DMS153 treated with DMSO at 0.1 percent for 48 hours (cell line): ENCODE measurements at regions not wholly inside any gene's neighbourhood (a gene's known extent, or its start where the extent isn't known, plus 50 kb on each side); places are given as distances from the start of the nearest gene placed in this dataset.
"Not testable (repeated sequence)": the region's sequence is repeated elsewhere in the genome, so short reads cannot be mapped to it uniquely, and the experiment has no call there.

Experiments
- DNase-seq: peaks from one replicate; lab custom pipeline; 2025; ENCODE audit not compliant: unreplicated experiment; lab: John Stamatoyannopoulos, UW

DNA sequence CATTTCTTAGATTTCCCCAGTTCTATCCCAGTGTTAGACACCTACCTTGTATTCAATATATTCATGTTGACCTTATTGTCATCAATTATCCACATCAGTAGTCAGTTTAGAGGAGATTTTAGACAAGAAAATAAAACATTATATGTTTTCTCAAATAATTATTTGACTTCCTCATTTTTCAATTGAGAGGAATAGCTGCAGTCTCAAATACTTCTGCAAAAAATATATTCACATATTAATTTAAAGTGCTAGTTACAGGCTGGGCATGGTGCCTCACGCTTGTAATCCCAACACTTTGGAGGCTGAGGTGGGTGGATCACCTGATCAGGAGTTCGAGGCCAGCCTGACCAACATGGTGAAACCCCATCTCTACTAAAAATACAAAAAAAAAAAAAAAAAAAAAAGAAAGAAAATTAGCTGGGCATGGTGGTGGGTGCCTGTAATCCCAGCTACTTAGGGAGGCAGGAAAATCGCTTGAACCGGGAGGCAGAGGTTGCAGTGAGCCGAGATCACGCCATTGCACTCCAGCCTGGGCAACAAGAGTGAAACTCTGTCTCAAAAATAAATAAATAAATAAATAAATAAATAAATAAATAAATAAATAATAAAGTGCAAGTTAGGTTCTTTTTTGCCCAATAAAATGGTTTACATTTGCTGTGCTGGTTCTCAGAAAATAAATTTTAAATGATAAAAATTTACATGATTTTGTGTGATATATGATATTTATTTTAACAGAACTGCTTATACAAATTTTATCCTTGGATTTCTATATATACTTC lies 565.3 kb upstream of the GOLIM4 start:
- not testable (repeated sequence) for DNase-seq

DNA sequence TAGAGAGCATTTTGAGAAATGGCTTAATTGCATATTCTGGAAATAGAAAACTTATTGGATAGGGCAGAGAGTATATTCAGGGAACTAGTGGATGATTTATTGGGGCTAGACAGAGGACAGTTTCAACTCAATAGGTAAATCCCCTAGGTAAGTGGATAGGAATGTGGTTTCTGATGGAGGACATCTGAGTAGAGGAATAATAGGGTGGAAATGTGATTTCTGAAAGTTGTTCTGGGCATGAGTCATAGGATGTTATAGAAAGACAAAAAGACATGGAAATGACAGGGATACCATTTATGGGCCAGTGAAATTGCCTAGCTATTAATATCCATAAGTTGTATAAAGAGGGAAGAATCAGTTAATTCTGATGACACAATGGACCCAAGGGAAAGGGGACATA lies 563.3 kb upstream of the GOLIM4 start:
- no peak for DNase-seq

DNA sequence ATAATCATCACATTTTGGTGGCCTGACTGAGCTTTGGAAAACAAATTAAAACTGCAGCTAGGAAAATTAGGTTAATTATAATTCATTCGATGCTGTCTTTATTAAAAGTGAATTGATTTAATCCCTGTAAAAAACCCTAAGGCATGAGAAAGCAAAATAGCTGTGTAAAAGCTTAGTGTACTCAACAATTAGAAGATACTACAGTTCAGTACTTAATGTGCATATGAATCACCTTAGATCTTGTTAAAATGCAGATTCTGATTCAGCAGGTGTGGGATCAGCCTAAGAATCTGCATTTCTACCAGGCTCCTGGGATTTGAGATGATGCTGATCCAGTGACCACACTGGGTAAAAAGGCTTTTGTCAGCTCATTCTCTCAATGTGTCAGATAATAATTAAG lies 559.9 kb upstream of the GOLIM4 start:
- no peak for DNase-seq

DNA sequence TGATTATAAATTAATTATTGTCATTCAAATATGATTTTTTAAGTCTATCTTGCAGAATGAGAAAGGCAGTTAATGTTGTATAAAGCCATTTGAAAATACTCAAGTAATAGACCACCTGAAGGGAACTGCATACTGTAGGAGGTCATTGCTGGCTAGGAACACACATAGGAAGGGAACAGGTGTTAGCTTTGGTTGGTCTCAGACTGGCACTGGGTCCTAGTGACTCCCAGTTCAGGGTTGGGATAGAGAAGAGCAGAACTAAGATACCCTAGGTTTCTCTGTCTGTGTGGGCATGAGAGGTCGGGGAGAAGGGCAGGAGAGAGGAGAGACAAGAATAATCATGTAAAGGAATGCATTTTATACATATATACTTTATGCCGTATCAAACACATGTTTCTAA lies 559.0 kb upstream of the GOLIM4 start:
- no peak for DNase-seq

DNA sequence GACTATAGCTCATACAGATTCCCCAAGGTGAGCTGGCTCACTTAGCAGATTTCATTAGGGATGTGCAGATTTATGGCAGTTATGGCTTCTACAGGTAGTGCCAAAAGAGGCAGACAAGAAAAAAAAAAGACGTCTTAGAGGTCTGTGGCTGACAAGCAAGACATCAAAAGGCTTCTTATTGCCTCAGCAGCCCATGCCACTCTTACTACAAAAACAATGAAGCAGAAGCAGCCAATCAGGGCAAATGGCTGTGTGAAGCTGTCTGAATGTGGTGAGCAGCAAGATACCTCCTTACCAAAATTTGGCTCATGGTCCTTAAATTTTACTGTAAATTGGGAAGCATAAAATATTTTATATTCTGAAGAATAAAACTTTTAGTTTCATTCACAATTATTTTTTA lies 557.5 kb upstream of the GOLIM4 start:
- no peak for DNase-seq

DNA sequence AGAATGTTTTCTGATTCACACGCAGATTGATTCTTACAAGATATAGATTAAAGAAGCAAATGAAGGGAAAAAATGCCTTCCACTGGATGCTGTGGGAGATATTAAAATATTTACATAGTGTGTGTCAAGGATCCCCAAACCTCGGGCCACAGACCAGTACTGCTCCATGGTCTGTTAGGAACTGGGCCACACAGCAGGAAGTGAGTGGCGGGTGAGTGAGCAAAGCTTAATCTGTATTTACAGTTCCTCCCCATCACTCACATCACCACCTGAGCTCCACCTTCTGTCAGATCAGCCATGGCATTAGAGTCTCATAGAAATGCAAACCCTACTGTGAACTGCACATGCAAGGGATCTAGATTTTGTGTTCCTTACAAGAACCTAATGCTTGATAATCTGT lies 552.6 kb upstream of the GOLIM4 start:
- no peak for DNase-seq

DNA sequence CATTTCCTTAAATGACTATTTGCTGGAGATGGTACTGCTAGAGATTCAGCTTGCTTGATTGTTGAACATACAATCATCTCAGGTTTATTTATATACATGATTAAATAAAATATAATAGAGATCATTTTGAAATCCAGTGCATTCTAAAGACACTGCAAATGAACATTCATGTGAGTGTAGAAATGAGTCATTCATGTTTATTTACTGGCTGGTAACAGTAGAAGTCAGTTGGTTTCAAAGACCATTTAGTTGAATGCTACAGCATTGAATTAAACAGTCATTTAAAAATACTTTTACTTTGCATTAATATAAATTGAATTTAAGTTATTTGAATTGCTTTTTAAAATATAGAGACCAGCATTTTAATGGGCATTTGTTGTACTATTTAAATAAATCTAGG lies 551.9 kb upstream of the GOLIM4 start:
- no peak for DNase-seq

DNA sequence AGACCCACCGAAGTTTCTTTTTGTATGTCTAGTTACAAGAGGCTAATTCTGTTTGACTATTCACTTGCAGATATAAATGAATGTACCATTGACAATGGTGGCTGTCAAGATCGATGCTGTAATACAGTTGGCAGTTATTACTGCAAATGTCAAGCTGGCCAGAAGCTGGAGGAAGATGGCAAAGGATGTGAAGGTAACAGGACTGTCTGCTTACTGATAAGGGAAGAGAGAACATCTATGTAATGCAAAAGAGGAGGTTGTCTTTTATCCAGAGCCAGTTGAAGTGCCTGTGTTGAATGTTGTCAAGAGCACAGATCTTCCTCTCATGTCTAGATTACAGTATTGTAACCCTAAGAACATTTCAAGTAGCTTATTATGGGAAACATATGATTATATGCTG lies 549.5 kb upstream of the GOLIM4 start:
- DNase-seq = no peak

DNA sequence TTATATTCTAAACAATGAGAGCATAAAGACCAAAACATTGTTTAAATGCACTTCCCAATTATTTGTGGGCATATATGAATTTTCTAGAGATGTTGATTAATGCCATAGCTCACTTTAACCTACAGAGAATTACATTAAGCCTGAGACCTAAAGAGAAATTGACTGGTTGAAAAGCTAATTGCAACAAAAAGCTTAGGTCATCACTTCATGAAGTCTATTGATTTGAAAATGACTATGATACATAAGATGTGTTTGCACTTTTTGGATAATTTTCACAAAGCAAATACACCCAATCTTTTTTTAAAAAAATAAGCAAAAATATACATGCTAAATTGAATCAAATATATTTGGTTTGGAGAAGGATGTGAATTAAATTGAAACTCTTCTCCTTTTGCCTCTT lies 532.8 kb upstream of the GOLIM4 start:
- no peak for DNase-seq

DNA sequence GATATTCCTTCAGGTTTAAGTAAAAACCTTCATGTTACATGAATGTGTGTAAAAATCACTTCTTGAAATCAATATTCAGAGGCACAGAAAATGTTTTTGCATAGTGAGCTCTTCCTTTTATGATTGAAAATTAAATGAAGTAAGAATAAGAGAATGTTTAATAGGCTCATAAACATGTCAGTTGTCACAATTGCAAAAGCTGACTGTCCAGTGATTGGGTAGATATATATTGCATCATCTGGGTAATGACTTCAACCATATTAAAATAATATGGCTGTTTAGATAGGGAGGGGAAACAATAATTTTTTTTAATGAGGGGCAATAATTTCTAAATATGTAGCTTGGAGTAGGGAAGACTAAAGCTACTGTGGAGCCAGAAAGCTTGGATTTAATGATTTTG lies 529.8 kb upstream of the GOLIM4 start:
- DNase-seq = no peak

DNA sequence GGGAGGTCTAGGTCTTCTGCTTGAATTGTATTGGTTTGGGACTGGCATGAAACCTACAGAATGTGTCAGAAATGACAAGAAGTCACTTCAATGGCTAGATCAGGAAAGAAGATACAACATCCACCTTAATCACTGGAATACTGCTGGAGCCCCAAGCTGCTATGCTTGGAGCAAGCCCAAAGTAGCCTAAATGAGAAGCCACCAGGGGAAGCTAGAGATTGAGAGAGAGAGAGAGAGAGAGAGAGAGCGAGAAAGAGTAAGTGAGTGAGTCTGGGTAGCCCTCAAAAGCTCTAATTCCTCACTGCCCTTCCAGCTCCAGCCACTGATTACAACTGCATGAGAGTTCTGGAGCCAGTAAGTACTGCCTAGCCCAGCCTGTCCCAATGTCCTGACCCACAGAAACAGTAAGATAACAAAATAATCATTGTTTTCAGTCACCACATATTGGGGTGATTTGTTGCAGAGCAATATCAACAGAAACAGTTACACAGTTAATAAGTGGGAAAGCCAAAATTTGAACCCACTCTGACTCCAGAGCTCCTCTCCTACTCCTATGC lies 529.2 kb upstream of the GOLIM4 start:
- DNase-seq = no peak

DNA sequence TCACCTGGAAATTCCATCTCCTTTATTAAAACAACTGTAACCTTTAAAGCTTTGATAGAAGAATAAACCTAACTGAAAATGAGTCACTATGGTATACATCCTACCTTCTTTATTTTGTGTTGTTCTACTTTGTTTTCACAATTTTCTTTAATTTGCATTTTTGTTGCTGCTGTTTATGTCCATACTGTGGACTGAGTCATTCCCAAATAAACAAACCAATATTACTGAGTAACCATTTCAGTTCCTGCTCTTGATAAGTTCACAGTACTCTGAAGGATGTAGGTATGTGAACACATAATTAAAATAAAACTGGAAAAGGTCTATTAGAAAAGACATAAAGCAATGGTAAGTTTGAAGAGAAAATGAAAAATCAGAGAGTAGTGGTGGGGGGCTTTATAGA lies 528.5 kb upstream of the GOLIM4 start:
- no peak for DNase-seq

DNA sequence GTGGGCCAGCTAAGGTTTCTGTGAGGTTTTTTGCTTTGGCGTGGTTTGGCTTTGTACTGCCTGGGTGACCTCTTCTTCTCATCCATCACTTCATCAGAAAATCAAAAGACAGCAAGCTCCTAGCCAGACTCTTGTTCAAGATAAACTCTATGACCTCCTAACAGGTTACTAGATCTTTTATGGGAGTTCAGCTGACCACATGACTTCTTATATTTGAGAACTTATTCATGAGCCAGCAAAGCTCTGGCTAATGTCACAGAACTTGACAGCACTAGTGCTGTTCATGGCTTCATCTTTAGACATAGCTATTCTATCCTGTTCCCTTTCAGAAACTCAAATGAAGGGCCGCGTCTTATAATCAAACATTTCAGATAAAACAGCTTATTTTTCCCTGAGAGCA lies 527.1 kb upstream of the GOLIM4 start:
- DNase-seq = no peak

DNA sequence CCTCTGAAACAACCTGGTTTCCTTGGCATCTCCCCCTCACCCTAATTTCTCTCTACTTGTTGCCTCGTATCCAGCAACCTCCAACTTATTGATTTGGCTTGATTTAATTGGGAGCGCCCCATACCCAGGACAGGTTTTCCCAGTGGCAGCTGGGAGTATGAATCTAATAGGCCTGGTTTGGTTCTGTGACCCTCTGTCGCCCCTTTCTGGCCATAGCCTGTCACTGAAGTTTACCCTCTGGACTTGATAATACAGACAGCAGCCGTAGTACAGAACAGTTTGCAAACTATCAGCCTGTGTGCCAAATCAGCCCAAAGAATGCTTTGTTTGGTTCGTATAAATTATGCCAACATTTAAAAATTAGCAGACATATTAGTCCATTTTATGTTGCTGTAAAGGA lies 525.1 kb upstream of the GOLIM4 start:
- DNase-seq = peak; percentile 19

DNA sequence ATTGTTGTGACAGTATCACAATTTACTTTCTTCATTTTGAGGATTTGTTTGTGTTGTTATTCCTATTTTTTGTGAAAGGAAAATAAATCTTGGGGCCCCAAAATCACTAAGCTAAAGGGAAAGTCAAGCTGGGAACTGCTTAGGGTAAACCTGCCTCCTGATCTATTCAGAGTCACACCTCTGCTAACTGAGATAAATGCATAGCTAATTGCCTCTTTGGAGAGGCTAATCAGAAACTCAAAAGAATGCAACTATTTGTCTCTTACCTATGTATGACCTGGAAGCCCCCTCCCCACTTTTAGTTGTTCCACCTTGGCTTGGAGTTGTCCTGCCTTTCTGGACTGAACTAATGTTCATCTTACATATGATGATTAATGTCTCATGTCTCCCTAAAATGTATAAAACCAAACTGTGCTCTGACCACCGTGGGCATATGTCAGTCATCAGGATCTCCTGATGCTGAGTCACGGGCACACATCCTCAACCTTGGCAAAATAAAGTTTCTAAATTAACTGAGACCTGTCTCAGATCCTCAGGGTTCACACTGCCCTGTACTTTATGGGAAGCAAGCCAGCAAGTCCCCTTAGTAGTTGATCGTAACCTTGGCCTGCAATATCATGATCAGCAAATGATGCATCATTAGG lies 523.2 kb upstream of the GOLIM4 start:
- no peak for DNase-seq

DNA sequence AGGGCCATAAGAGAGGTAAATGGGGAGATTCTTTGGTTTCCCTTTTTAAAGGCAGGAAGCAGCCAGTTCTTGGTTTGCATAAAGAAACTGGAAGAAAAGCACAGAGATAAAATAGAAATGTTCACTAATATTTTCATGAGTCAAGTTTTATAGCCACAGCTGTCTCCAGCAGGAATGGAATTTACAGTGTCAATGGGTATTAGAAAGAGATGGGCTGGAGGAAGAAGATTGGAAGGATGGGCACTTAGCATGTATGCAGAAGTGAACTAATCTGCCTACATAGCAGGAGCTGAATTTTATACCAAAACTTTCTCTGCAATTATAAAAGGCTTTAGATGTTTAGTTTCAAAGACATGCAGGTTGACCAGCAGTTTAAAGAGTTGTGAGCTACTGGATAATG lies 521.9 kb upstream of the GOLIM4 start:
- no peak for DNase-seq

DNA sequence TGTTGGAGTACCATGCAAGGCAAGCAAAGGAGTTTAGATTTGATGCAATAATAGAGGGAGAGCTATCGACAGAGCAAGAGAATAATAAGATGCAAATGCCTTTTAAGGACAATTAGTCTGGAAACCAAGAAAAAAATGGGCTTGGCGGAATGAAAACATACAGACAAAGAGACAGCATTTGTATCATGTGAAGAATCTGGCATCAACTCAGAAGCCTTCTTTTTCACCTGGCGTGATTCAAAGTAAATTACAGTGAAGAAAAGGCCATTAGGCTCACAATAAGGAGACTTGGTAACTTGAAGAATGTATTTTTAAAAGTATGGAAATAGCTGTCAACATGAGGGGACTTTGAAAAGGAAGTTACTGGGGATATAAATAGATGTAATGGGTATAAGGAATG lies 521.2 kb upstream of the GOLIM4 start:
- no peak for DNase-seq

DNA sequence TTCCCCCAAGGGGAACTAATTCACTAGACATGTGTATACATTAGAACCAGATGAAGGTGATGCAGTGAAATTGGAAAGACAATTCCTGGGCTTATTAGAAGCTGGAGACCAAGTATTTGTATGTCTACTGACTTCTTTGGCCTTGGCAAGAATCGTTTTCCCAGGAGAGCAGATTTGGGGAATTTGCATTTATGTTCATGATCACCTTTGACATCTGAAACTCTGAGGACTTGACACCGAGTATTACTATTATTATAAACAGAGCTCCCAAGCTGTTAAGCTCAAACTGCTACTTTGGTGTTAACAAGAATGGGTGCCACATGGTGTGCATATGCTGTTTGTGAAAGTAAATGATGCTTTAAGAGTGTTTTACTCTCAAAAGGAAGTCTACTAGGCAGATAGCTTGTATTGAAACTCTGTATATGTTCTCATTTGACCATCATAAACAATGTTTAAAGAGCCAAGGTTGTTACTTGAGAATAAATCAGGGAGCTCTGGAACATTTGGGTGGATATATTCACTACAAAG lies 519.8 kb upstream of the GOLIM4 start:
- no peak for DNase-seq

DNA sequence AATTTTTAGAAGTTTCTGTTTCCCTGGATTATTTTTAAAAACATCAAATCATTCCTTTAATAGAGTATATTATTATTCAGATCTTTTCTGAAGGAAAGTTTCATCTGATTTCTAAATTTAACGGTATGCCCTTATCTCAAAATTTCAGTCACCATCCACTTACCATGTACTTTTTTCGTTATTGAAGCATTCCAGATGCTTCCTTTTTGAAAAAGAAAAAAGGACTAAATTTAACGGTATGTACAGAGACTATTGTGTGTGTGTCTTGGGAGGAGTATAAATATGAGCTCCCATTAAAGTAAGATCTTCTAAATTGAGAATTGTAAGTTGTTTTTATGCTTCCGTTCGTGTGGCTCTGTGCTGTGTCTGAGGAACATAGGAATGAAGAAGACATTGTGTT lies 517.4 kb upstream of the GOLIM4 start:
- DNase-seq = no peak

DNA sequence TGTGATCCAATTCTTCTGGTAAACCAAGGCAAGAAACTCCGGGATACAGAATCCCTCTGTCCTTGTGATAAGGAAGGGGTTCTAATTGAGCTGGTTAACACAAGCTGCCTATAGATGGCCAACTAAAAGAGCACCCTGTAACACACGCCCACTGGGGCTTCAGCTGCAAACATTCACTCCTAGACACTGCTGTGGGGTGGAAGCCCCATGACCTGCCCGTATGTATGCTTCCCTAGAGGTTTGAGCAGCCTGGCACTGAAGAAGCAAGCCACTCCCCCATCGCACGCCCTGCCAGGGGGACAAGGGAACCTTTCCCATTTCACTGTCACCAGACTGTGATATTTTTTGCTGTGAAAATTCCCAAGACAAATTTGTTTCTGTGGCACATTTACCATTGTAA lies 516.9 kb upstream of the GOLIM4 start:
- no peak for DNase-seq

DNA sequence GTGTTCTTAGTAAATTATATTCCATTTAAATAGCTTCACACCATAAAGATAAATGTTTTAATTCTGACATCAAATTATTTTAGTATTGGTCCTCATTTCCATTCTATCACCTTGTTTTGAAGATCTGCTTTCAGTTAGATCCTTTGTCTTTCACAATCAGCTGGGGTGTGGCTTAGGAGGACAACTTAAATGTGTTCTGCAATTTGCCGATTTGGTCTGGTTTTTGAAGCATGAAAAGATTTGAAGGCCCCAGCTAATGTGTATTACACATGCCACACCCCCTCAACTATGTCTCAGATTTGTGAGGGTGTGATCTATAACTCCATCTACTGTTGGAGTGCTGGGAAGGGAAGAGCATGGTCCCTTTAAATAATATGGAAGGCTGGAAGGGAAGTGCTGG lies 516.1 kb upstream of the GOLIM4 start:
- no peak for DNase-seq

DNA sequence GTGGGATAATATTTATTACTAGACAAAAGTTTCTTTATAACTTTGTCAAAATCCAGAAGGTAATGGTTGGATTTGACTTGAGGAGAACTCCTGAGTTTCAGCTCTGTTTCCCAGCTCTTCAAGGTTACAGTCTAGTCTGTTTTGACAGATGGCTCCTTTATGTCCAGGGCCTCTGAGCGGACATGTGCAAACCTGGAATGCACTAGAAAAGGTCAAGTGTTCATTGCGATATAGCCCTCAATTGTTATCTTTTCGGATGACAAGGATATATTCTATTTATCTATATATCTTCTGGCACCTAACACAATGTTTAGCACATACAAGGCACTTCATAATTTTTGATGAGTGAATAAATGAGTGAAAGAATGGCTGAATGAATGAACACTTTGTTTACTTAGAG lies 513.2 kb upstream of the GOLIM4 start:
- DNase-seq = no peak
